ENCODE measurements at regions not wholly inside any gene's neighbourhood (a gene's known extent, or its start where the extent isn't known, plus 50 kb on each side); places are given as distances from the start of the nearest gene placed in this dataset.

GRCh38 chr20:40481743-40482458 is 207.1 kb downstream of the MAFB start:
- H3K4me1 ChIP-seq, result peaks cover 0 to 9% (median 0%) of the 10 kb centered on the region in 12 donors
- WGBS, 4 donors, result 79 to 86% (median 84%) methylated on average over 7 of the region's 7 CpGs
- H3K9me3 ChIP-seq, result peaks cover 0 to 8% (median 0%) of the 10 kb centered on the region in 12 donors
- no peak for TF ChIP-seq POLR2A (IDR thresholded peaks at IDR 0.05)
- TF ChIP-seq CTCF (IDR thresholded peaks at IDR 0.05), result no peak
- H3K27ac ChIP-seq, result no peak overlapping the region
- no peak overlapping the region for H3K4me3 ChIP-seq
- DNase-seq (no peak), ATAC-seq (no peak)
- intact Hi-C loops (cut with DNase I), result no loop called here
- H3K36me3 ChIP-seq, result no peaks in the 10 kb centered on the region
- H3K27me3 ChIP-seq, result no peaks in the 10 kb centered on the region

DNA sequence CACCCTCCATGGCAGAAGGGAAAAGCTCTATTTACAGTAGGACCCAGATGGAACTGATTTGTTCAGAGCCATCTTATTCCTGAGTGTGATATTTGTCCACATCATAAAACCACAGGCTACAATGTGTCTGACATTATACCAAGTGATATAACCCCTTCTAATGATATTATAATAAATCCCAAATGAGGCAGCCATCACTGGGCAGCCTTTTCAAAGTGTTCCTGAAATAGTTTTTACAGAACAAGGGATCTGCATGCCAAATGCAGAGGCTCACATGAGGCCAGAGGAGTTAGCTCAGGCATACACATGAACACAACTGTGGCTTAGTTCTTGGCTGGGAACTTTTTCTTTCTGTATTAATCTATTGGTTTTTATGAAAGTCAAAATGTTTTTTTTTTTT is 207.7 kb downstream of the MAFB start:
- ATAC-seq (peak in 2 of 4 donors; percentile 42 to 44), DNase-seq (no peak)
- peaks cover 0 to 3% (median 0%) of the 10 kb centered on the region in 9 donors for H3K27me3 ChIP-seq
- no peak overlapping the region for H3K27ac ChIP-seq
- peaks cover 0 to 6% (median 0%) of the 10 kb centered on the region in 12 donors for H3K9me3 ChIP-seq
- intact Hi-C loops (cut with DNase I), result no loop called here
- no peaks in the 10 kb centered on the region for H3K36me3 ChIP-seq
- peaks cover 0 to 9% (median 0%) of the 10 kb centered on the region in 12 donors for H3K4me1 ChIP-seq
- no peak for TF ChIP-seq CTCF (IDR thresholded peaks at IDR 0.05)
- TF ChIP-seq POLR2A (IDR thresholded peaks at IDR 0.05), result no peak
- H3K4me3 ChIP-seq, result no peak overlapping the region

DNA sequence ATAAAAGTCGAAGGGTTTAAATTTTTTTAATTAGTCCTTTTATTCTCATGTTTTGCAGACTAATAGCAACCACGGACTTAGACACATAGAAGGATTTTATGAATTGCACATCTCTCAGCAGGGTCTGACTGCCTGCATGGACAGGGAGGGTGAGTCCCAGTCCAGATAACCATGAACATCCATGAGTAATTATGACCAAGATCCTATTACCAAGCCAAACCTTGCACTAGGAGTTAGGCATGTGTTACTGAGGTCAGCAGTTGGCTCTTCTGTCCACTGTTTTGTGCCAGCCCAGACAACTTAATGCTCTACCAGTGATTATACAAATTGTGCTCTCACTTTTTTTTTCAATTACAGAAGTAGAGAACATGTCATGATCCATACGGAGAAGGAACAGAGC is 211.2 kb downstream of the MAFB start:
- WGBS, 4 donors, result 56 to 85% (median 65%) methylated on average over 3 of the region's 3 CpGs
- intact Hi-C loops (cut with DNase I), result loop anchor here in 1 of 10 donors (5.0 kb wide), 1 partner anchor 51 kb away; no protein-coding TSS in a partner anchor
- no peaks in the 10 kb centered on the region for H3K36me3 ChIP-seq
- H3K4me1 ChIP-seq, result peaks cover 0 to 9% (median 0%) of the 10 kb centered on the region in 12 donors
- no peak overlapping the region for H3K4me3 ChIP-seq
- ATAC-seq, result peak in 1 of 4 donors; percentile 46
- no peak for DNase-seq
- H3K9me3 ChIP-seq, result no peaks in the 10 kb centered on the region
- no peak for TF ChIP-seq POLR2A (IDR thresholded peaks at IDR 0.05)
- TF ChIP-seq CTCF (IDR thresholded peaks at IDR 0.05), result no peak
- no peak overlapping the region for H3K27ac ChIP-seq
- peaks cover 0 to 18% (median 0%) of the 10 kb centered on the region in 9 donors for H3K27me3 ChIP-seq

DNA sequence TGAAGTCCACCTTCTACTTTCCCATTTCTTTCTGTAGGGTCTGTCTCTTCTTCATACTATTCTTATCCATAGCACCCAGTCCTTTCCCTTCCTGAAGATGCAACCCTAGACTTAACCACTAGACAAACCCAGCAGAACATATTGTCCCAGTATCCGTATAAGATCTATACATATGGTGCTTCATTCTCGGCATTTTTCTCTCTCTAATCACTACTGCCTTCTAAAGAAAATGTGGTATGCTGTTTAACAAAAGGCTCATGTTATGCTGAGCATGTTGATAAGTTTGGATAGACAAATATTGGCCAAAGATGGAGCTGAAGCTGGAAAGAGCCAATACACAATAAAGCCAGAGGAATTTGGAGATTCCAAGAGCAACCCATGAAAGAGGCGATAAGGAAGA is 212.6 kb downstream of the MAFB start:
- DNase-seq (no peak), ATAC-seq (no peak)
- H3K36me3 ChIP-seq, result no peaks in the 10 kb centered on the region
- peaks cover 0 to 18% (median 0%) of the 10 kb centered on the region in 9 donors for H3K27me3 ChIP-seq
- TF ChIP-seq POLR2A (IDR thresholded peaks at IDR 0.05), result no peak
- no peak for TF ChIP-seq CTCF (IDR thresholded peaks at IDR 0.05)
- H3K4me1 ChIP-seq, result peaks cover 0 to 9% (median 0%) of the 10 kb centered on the region in 12 donors
- H3K27ac ChIP-seq, result no peak overlapping the region
- no peaks in the 10 kb centered on the region for H3K9me3 ChIP-seq
- no peak overlapping the region for H3K4me3 ChIP-seq
- WGBS, 4 donors, result 89 to 91% (median 89%) methylated on average over 3 of the region's 3 CpGs
- intact Hi-C loops (cut with DNase I), result loop anchor here in 1 of 10 donors (5.0 kb wide), 1 partner anchor 49 kb away; no protein-coding TSS in a partner anchor
